GM19025 (cell line): ENCODE measurements at regions not wholly inside any gene's neighbourhood (a gene's known extent, or its start where the extent isn't known, plus 50 kb on each side); places are given as distances from the start of the nearest gene placed in this dataset.

ENCODE experiments used
- ATAC-seq: cut with Tn5 transposase; IDR thresholded peaks from one replicate; pipeline ENCODE4 v1.9.1; 2021; ENCODE audit warnings: mild to moderate bottlenecking, low read depth, moderate library complexity; ENCODE audit not compliant: unreplicated experiment

DNA sequence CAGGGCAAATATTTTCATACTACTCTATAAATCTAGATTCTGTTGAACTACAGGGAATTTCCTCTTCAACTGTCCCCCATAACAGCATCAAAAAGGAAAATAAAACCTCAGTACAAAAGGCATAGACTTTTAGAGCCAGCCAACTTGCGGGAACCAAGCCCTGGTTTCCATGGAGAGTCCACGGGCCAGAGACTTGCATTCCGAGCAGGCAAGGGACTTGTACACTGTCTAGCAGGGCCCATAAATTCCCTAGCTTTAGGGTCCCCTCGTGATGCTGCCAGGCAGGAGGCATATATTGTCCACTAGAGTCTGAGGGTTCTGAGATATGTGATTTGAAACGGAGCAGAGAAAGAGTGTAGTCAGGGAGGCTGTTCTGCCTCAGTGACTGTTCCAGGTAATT lies 153.1 kb upstream of the SLC14A2 start:
- ATAC-seq: no peak

DNA sequence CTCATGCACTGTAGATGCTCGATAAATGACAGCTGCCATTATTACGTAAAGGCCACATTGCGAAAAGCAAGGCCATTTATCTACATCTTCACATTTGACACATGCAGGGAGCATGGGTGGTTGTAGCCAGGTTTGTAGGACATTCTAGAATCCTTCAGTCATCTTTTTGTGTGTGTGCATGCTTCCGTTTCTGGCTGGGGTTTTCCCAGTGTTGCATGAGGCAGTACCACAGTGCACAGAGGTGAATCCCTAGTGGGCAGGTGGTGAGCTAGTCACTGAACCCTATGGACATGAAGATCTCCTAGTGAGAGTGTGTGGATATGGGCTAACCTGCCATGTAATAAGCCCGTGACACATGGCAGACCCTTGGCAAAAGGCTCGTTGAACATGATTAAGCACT lies 151.8 kb upstream of the SLC14A2 start:
- no peak for ATAC-seq

DNA sequence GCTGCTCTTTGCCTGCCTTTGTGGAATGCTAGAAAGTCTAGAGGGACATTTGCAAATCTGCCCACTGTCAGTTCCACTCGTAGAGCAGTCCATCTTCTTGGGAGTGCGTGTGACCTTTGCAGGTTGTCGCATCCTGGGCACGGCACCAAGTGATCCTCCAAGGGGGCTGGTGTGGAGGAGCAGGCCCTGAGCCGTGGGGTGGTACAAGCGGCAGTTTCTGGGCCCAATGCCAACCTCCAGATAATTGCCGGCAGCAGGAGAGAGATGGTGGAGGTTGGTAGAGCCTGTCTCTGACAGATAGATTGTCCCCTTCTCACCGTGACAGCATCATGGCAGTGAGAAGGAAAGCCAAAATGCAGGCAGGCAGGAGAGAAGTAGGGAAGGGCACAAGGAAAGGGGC lies 150.7 kb upstream of the SLC14A2 start:
- ATAC-seq: no peak

DNA sequence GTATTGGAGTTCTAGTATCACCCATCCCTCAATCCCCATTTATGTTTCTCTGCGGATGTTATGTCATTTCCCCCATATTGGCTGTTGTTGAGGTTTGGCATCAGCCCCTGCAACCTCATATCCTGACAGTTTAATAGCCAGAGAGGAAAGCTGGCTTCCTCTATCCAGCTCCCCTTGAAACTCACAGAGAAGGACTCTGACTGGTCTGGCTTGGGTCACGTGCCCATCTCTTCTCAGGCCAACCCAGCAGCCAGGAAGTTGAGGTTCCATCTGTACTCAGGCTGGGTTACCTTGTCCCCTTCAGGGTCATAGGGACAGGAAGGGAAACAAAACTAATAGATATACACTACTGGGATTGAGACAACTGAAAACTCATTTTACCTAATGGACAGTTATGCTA lies 148.0 kb upstream of the SLC14A2 start:
- ATAC-seq: no peak

DNA sequence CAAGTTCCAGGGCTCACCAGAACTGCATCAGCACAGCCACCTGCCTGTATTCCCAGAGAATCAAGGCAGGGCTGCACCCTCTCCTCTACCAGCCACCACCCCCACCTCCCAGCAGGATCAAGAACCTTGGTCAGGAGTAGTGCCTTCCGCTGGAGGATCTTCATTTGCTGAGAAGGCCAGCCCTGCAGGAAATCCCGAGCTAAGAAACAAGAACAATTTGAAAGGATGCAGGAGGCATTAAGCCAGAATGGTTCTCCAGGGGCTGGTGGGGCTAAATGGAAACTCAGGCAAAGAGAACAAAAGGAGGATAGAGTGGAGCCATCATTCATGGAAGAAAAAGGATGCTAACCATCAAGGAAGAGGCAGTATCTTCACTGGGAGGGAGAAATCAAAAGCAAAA lies 147.3 kb upstream of the SLC14A2 start:
- no peak for ATAC-seq

DNA sequence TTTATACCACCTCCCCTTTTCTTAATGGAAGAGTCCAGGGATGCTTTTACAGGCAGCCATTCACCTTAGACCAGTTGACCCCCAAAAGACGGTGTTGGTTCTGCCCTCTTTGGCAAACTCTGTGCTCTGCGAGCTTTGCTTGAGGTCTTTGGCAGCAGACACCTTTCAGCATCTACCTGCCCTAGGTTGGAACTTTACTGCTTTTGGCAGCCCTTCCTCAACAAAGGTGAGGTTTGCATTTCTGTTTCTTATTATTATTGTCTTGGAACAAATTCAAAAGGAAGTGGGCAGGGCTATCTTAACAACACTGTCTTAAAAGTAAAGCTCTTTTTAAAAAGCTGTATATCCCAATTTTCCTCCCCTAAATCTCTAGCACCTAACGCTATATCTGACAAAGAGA lies 136.4 kb upstream of the SLC14A2 start:
- ATAC-seq: no peak

DNA sequence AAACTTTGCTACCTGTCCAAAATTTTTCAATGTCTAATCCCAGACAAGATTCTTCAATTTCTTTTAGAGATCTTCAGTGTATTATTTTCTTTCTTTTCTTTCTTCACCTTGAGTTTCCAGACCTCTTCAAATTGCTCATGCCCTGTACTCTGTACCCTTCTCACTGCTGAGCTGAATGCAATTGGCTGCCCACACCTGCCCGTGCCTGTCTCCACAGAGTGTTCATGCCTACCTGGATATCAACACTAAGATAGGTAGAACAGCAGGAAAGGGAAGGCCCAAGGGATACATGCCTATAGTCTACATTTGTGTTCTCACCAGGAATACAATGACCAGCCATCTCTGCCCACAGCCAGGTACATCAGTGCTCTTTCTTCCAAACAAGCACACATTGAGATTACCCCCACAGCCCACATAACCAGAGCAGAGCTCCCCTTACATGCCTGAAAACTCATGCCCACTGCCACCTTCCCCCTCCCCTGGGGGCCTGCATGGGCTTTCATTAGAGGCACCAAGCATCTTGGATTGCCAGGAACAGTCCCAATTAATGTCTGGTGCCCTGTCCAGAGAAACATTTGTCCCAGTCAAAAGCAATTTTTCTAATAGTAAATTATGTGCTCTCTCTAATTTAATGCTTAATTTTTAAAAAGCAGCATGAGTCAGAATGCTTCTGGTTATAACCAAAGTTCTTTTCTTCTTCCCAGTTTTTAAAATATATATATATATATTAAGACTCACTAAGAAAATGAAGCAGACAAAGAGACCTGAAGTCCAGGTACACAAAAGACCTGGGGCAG lies 134.9 kb upstream of the SLC14A2 start:
- ATAC-seq: no peak

DNA sequence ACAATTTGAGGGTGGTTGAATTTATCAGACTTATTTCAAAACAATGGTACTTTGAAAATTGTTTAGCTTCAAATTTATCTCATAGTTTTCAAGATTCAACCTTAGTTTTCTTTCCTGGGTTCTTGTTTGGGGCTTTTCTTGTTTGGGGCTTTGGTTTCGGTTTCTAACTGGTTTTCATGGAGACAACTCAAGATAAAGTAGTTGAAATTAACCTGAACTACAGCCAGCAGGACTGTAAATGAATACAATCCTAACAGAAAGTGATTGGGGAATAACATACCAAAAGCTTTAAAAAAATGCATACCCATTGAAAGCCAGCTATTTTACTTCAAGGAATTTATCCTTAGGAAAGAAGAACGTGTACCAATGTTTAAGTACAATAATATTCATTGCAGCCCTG lies 133.5 kb upstream of the SLC14A2 start:
- ATAC-seq: no peak

DNA sequence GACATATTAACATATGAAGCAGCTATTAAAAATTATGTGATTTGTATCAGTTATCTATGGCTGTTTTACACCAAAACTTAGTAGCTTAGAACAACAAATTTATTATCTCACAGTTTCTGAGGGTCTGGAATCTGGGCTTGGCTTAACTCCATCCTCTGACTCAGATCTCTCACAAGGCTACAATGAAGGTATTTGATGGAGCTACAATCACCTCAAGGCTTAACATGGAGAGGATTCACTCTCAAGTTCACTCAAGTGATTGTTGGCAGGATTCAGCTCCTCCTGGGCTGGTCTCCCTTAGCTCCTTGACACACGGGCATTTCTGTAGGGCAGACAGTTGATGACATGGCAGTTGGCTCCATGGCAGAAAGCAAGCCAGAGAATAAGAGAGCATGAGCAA lies 133.0 kb upstream of the SLC14A2 start:
- ATAC-seq: no peak

DNA sequence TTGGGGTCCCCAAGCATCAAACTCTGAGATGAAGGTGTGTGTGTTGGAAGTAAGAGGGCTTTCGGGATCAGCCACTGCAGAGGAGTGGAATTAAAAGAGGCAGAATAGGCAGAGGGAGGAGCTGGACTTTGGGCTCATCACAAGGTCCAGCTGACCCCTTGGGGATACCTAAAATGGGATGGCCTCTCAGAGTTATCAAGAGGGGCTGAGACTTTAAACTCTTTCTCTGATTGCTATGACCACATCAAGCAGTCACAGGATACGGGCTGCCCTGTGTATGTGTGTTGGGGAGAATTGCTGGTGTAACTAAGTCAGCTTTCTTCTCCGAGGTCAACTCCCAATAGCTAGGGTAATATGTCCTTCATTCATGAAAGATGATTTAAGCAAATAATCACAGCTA lies 127.7 kb upstream of the SLC14A2 start:
- ATAC-seq: no peak

DNA sequence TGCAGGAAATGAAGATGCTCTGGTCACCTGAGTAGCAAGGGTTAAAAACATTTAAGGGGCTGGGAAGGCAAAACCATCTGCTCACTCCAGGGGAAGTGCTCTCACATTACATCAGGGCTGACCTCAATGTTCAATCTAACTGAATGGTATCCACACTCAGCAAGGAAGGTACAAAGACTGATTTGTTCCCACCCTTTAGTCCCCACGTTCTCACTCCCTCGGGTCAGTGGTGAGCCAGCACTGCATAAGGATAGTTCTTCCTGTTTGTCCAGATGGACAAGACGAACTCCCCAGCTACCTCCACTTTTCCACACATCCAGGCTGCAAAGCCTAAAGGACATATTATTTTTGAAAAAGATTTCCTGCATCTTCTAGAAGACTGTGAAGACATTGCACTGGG lies 126.6 kb upstream of the SLC14A2 start:
- ATAC-seq: no peak

DNA sequence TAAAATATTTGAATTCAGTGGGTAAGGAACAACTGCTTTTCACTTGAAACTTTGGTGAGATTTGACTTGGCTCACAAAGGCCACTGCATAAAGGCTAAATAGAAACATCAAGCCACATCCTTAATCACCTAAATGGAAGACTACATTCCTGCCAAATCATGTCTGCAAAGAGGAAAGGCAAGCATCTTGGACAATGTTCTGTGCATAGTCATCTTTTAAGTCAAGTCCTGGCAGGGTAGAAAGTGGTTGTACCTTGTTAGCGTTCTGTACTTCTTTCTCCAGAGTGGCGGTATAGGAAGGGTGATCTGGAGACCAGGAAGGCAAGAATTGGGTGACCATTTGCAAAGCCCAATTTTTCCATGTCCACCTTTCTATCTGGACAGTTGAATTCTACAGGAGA lies 121.4 kb upstream of the SLC14A2 start:
- no peak for ATAC-seq

DNA sequence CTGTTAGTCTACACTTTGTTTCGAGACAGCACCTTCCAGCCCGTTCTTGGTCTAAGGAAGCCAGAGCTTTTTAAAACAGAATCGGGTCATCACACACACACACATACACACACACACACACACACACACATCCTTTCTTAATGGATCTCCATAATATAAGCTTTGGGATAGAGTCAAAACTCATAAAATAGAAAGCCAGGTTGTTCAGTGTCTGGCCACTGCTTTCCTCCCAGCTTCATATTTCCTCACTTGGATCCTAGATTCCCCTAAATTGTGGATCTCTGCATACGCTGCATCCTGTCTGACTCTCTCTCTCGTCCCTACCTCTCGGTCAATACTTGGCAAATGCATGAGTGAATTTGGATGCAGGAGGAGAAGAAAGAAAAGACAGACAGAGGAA lies 120.5 kb upstream of the SLC14A2 start:
- ATAC-seq: no peak

DNA sequence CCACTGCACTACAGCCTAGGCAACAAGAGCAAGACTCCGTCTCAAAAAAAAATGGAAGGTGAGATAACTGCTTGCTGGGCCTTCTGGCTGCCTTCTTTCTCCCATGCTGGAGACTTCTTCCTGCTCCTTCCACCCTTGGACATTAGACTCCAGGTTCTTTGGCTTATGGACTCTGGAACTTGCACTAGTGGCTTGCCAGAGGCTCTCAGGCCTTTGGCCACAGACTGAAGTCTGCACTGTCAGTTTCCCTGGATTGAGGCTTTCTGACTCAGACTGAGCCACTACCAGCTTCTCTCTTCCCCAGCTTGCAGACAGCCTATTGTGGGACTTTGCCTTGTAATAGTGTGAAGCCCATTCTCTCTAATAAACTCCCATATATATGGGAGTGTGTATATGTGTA lies 118.5 kb upstream of the SLC14A2 start:
- ATAC-seq: no peak

DNA sequence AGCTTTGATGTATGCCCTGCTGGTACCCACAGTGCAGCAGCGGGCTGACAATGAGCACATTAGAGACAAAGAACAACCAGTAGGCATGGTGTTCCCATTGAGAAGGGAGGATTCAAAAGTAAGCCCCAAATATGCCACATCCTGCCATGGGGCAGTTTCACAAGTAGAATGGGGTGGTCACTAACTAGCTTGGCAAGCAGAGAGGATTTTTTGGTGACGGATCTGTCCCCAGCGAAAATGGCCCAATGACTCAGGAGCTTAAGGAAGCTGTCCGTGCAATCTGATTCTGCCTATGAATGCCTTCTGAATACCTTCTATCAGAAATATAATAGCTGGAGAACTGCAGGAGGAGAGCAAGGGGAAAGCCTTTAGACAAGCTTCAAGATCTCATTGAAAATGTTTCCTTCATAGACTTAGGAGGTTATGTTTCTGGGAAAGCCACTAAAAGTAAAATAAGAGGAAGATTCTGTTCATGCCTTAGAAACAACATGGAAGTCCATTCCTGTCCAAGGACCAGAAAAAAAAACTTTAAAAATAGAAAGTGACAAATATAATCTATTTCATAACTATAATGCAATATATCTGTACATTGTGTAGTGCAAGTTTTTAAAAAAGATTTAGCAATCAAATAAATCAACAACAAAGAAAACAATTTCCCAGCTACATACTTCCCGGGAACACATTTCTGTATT lies 117.5 kb upstream of the SLC14A2 start:
- ATAC-seq: no peak

DNA sequence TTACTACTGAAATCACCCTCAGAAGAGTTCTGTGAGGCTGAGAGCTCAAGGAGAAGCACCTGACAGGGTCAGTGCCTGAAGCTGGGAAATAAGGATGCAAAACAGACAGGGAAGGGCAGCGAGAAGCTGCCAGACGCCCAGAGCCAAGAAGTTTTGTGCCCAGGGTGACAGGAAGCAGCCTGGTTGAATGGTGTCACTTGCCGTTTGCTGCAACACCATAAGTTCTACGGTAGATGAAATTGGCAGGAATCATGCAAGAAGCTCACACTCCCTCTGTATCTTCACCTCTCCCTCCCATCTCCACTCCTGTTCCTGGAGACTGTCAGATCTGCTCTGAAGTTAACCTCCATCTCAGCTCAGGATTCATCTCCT lies 117.0 kb upstream of the SLC14A2 start:
- no peak for ATAC-seq

DNA sequence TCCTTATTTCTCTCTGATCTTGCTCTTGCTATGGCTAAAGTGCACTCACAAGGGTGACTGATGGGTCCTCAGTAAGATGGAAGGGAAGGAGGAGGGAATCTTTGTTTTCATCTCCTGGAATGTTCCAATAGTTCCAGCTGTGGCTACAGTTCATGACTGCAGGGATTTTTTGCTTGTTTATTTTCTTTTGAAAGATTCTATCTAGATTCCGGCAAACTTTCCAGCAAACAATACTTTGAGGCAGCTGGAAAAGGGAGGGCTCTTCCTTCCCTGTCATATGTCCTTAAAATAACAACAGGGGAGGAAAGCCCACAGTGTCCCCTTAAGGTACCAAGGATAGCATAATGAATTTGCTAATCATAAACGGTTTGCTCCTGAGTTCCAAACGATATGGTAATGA lies 111.3 kb upstream of the SLC14A2 start:
- ATAC-seq: no peak

DNA sequence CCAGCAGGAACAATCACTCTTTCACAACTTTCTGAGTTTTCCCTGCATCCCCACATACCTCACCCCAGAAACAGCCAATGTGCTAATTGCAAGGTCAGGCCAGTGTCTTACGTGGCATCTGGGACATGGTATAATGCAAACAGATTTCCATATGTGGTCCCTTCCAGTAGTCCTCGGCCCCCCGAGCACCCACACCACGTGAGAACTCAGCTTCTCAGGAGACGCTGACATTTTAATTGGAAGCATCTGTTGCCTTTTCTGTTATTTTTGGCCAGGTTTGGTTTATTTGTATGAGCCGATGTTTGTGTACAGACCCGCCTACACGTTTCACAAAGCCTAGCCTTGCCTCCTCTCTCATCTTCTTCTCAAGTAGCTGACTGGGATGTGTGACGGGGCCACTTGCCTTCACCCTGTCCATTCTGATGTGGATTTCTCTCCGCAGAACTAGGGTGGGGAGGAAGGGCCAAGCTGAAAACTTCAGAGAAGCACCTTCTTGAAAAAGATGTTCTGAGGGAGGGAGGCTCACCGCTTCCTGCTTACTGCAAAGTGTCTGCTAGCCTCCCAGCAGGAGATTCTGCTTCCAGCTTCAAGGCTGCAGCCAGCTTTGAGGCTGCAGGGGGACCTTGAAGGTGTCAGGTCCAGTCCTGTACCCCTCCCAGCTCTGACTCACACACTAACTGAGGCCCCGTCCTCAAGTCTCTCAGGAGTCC lies 109.6 kb upstream of the SLC14A2 start:
- ATAC-seq: no peak

DNA sequence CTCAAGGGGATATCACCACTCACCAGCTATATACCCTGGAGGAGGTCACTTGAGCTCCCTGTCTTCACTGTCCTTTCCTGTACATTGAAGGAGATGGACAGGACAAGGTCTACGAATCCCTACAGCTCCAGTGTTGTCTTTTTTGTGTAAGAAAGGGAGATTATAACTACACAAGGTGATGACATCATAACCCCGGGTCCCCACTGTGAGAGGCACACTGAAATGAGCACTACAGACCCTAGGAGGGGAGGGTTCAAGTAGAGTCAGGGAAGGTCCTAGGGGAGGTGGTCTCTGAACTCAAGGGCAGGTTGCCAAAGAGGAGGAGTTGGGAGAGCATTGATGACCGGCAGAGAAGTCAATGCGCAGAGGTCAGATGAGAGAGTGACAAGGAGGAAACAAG lies 108.3 kb upstream of the SLC14A2 start:
- no peak for ATAC-seq

DNA sequence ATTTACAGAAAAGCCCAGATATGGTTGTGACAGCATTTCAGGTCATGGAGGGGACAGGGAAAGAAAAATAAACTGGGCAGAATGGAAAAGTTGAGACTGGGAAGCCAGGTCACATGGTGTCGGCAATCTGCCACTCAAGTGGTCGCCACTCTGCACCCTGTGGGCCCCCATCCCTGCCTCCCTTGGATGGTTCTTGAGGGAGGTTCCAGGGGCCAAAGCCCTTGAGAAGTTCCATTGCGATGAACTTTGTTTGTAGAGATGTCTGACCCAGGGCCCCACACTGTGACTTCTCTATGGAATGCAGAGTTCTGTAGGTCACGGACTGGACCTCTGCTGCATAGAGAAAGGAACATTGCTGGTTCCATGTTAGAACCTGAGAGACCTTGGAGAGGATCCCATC lies 105.7 kb upstream of the SLC14A2 start:
- no peak for ATAC-seq

DNA sequence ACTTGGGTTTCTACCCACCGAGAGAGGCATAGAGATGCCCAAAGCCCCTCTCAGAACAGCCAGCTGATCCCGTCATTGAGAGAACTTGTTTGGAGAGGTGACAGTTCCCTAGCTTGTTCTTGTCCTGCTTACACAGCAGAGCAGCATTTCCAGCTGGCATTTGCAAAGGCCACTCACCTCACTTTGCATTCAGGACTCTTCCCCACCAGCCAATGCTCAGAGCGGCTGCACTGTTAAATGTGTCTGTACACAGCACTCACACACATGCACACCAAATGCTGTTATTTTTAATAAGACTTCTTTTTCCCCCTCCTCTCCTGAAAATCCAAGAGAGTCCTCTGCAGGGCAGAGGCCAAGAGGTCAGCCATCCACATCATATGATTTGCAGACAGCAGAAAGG lies 104.6 kb upstream of the SLC14A2 start:
- no peak for ATAC-seq
